ENCODE measurements at regions not wholly inside any gene's neighbourhood (a gene's known extent, or its start where the extent isn't known, plus 50 kb on each side); places are given as distances from the start of the nearest gene placed in this dataset.

DNA sequence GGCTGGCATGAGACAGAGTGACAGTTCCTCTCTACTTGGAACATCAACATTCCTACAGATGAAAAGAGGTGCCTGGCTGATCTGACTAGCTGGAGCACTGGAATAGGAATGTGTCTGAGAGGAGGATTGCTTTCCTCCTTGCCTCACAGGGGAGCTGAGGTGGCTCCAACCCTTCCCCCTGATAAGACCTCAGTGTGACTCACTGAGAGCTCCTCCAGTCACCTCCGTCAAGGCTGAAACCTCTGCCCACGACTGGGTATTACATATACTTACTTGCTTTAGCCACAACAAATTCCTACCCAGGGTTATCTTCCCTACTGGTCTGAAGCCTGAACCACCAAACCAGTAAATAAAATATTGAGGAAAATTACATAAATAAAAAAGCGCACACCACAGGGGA is 342.7 kb upstream of the REG3G start:
- TF ChIP-seq, protein P1, sequence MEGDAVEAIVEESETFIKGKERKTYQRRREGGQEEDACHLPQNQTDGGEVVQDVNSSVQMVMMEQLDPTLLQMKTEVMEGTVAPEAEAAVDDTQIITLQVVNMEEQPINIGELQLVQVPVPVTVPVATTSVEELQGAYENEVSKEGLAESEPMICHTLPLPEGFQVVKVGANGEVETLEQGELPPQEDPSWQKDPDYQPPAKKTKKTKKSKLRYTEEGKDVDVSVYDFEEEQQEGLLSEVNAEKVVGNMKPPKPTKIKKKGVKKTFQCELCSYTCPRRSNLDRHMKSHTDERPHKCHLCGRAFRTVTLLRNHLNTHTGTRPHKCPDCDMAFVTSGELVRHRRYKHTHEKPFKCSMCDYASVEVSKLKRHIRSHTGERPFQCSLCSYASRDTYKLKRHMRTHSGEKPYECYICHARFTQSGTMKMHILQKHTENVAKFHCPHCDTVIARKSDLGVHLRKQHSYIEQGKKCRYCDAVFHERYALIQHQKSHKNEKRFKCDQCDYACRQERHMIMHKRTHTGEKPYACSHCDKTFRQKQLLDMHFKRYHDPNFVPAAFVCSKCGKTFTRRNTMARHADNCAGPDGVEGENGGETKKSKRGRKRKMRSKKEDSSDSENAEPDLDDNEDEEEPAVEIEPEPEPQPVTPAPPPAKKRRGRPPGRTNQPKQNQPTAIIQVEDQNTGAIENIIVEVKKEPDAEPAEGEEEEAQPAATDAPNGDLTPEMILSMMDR (IDR thresholded peaks at IDR 0.05; ENCODE audit: low read length), result no peak
- TF ChIP-seq EZH2 (IDR thresholded peaks at IDR 0.05; ENCODE audit: borderline replicate concordance, low read length), result no peak

All from OCI-LY1 (cell line).